ENCODE measurements at regions not wholly inside any gene's neighbourhood (a gene's known extent, or its start where the extent isn't known, plus 50 kb on each side); places are given as distances from the start of the nearest gene placed in this dataset.

GRCh38 chr14:71338153-71338552 is 430.9 kb downstream of the PCNX1 start:
- no peak for TF ChIP-seq CTCF (IDR thresholded peaks at IDR 0.05; ENCODE audit: control extremely low read depth, extremely low read depth)
- WGBS, 2 donors, result 94 to 97% methylated on average over 4 of the region's 4 CpGs
- Histone ChIP-seq H3K9ac (ENCODE audit: insufficient read depth in 1 of 2, low read length in 2 of 2) (no peak overlapping the region), H3K4me3 (no peak overlapping the region), H3K9me3 (ENCODE audit: control insufficient read depth in 4 of 4, insufficient read depth in 3 of 4, low read length in 3 of 4) (no peaks in the 10 kb centered on the region), H3K36me3 (ENCODE audit: control insufficient read depth in 4 of 4, insufficient read depth in 4 of 4, low read length in 4 of 4) (no peaks in the 10 kb centered on the region), H3K4me1 (ENCODE audit: control insufficient read depth in 5 of 5, insufficient read depth in 5 of 5, low read length in 5 of 5) (peaks cover 0 to 13% (median 0%) of the 10 kb centered on the region in 5 donors), H3K27ac (ENCODE audit: low read depth in 1 of 2, low read length in 1 of 2) (no peak overlapping the region), H3K27me3 (ENCODE audit: control insufficient read depth in 3 of 3, insufficient read depth in 3 of 3, low read length in 2 of 3) (no peaks in the 10 kb centered on the region)
- DNase-seq (no peak), ATAC-seq (ENCODE audit: insufficient read depth, low FRiP score) (no peak)

GRCh38 chr14:71339650-71340415 is 432.6 kb downstream of the PCNX1 start:
- 69 to 71% methylated on average over 6 of the region's 6 CpGs for WGBS, 2 donors
- no peaks in the 10 kb centered on the region for H3K36me3 ChIP-seq (ENCODE audit: control insufficient read depth in 4 of 4, insufficient read depth in 4 of 4, low read length in 4 of 4)
- H3K9ac ChIP-seq (ENCODE audit: insufficient read depth in 1 of 2, low read length in 2 of 2), result no peak overlapping the region
- H3K27ac ChIP-seq (ENCODE audit: low read depth in 1 of 2, low read length in 1 of 2), result no peak overlapping the region
- H3K4me1 ChIP-seq (ENCODE audit: control insufficient read depth in 5 of 5, insufficient read depth in 5 of 5, low read length in 5 of 5), result peaks cover 2 to 23% (median 5%) of the 10 kb centered on the region in 5 donors
- no peak for ATAC-seq (ENCODE audit: insufficient read depth, low FRiP score)
- no peak overlapping the region for H3K4me3 ChIP-seq
- H3K9me3 ChIP-seq (ENCODE audit: control insufficient read depth in 4 of 4, insufficient read depth in 3 of 4, low read length in 3 of 4), result no peaks in the 10 kb centered on the region
- no peaks in the 10 kb centered on the region for H3K27me3 ChIP-seq (ENCODE audit: control insufficient read depth in 3 of 3, insufficient read depth in 3 of 3, low read length in 2 of 3)
- TF ChIP-seq CTCF (IDR thresholded peaks at IDR 0.05; ENCODE audit: control extremely low read depth, extremely low read depth), result no peak
- DNase-seq, result peak in 2 of 3 donors; percentile 23 to 38

- no peak overlapping the region for H3K27ac ChIP-seq (ENCODE audit: low read depth in 1 of 2, low read length in 1 of 2)
- no peak overlapping the region for H3K9ac ChIP-seq (ENCODE audit: insufficient read depth in 1 of 2, low read length in 2 of 2)
- DNase-seq, result peak in 1 of 3 donors; percentile 37
- TF ChIP-seq CTCF (IDR thresholded peaks at IDR 0.05; ENCODE audit: control extremely low read depth, extremely low read depth), result no peak
- H3K36me3 ChIP-seq (ENCODE audit: control insufficient read depth in 4 of 4, insufficient read depth in 4 of 4, low read length in 4 of 4), result no peaks in the 10 kb centered on the region
- no peak overlapping the region for H3K4me3 ChIP-seq
- peaks cover 2 to 23% (median 5%) of the 10 kb centered on the region in 5 donors for H3K4me1 ChIP-seq (ENCODE audit: control insufficient read depth in 5 of 5, insufficient read depth in 5 of 5, low read length in 5 of 5)
- WGBS, 2 donors, result 38 to 70% methylated on average over 3 of the region's 3 CpGs
- H3K9me3 ChIP-seq (ENCODE audit: control insufficient read depth in 4 of 4, insufficient read depth in 3 of 4, low read length in 3 of 4), result no peaks in the 10 kb centered on the region
- no peaks in the 10 kb centered on the region for H3K27me3 ChIP-seq (ENCODE audit: control insufficient read depth in 3 of 3, insufficient read depth in 3 of 3, low read length in 2 of 3)
- ATAC-seq (ENCODE audit: insufficient read depth, low FRiP score), result no peak
Observed at GRCh38 chr14:71341156-71341555, 433.9 kb downstream of the PCNX1 start.

All from lung (tissue), 11 donors.